ENCODE measurements at regions not wholly inside any gene's neighbourhood (a gene's known extent, or its start where the extent isn't known, plus 50 kb on each side); places are given as distances from the start of the nearest gene placed in this dataset.
"Not testable (repeated sequence)": the region's sequence is repeated elsewhere in the genome, so short reads cannot be mapped to it uniquely, and the experiment has no call there.

DNA sequence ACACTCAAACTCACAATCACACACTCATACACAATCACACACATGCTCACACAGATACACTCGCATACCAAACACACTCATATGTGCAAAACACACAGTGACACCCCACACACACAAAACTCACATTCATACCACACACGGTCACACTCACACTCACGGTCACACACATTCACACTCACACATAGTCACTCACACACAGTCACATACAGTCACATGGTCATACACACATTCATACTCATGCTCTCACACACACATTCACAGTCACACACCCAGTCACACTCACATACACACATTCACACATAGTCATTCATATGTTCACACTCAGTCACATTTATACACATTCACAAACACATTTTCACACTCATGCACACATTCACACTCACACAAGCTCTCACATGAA lies 296.0 kb upstream of the RNF32 start:
- TF ChIP-seq, protein P1, sequence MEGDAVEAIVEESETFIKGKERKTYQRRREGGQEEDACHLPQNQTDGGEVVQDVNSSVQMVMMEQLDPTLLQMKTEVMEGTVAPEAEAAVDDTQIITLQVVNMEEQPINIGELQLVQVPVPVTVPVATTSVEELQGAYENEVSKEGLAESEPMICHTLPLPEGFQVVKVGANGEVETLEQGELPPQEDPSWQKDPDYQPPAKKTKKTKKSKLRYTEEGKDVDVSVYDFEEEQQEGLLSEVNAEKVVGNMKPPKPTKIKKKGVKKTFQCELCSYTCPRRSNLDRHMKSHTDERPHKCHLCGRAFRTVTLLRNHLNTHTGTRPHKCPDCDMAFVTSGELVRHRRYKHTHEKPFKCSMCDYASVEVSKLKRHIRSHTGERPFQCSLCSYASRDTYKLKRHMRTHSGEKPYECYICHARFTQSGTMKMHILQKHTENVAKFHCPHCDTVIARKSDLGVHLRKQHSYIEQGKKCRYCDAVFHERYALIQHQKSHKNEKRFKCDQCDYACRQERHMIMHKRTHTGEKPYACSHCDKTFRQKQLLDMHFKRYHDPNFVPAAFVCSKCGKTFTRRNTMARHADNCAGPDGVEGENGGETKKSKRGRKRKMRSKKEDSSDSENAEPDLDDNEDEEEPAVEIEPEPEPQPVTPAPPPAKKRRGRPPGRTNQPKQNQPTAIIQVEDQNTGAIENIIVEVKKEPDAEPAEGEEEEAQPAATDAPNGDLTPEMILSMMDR (IDR thresholded peaks at IDR 0.05; ENCODE audit: control insufficient read depth, extremely low read depth, insufficient read depth), result no peak
- no peak for DNase-seq (ENCODE audit: low read depth)

DNA sequence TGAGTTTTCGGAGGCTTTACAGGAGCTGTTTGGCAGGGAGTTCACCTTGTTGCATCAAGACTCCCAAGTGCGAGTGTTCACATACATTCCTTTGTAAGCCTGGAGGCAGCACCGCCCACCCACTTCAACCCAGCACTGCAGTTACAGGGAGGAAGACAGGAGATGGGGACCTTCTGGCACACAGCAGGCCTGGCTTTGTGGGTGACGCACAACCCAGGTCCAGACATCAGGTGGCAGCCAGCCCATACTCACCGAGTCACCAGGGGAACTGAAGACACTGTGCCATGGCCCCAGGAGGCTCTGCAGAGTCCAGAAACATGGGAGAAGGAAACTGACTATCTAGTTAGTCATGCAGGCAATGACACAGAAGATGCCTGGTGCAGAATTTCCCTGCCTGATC lies 305.9 kb upstream of the RNF32 start:
- TF ChIP-seq, protein P1 (IDR thresholded peaks at IDR 0.05; ENCODE audit: control insufficient read depth, extremely low read depth, insufficient read depth), result no peak
- H3K4me3 ChIP-seq (ENCODE audit: low read depth, low read length), result no peak overlapping the region
- DNase-seq (ENCODE audit: low read depth), result no peak

More for the DNA sequence above, 296.0 kb upstream of the RNF32 start:
- no peak overlapping the region for H3K4me3 ChIP-seq (ENCODE audit: low read depth, low read length)

GRCh38 chr7:156327916-156328315 lies 312.7 kb upstream of the RNF32 start:
- no peak overlapping the region for H3K4me3 ChIP-seq (ENCODE audit: low read depth, low read length)
- DNase-seq (ENCODE audit: low read depth), result no peak
- TF ChIP-seq, protein P1 (IDR thresholded peaks at IDR 0.05; ENCODE audit: control insufficient read depth, extremely low read depth, insufficient read depth), result no peak

- DNase-seq (ENCODE audit: low read depth), result no peak
- TF ChIP-seq, protein P1 (IDR thresholded peaks at IDR 0.05; ENCODE audit: control insufficient read depth, extremely low read depth, insufficient read depth), result no peak
Observed at GRCh38 chr7:156327474-156327873, 313.1 kb upstream of the RNF32 start.

GRCh38 chr7:156324201-156324600 lies 316.4 kb upstream of the RNF32 start:
- no peak for DNase-seq (ENCODE audit: low read depth)
- TF ChIP-seq, protein P1 (IDR thresholded peaks at IDR 0.05; ENCODE audit: control insufficient read depth, extremely low read depth, insufficient read depth), result no peak
- H3K4me3 ChIP-seq (ENCODE audit: low read depth, low read length), result no peak overlapping the region

More at GRCh38 chr7:156327474-156327873, 313.1 kb upstream of the RNF32 start:
- H3K4me3 ChIP-seq (ENCODE audit: low read depth, low read length), result no peak overlapping the region

DNA sequence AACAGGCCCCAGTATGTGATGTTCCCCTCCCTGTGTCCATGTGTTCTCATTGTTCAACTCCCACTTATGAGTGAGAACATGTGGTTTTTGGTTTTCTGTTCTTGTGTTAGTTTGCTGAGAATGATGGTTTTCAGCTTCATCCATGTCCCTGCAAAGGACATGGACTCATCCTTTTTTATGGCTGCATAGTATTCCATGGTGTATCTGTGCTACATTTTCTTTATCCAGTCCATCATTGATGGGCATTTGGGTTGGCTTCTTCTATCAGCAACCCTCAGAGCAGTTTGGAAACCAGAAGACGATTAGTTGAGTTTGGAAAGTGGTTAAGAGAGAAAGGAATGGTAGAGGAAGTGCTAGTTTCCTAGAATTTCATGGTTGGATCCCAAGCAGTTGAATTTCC lies 319.1 kb upstream of the RNF32 start:
- H3K4me3 ChIP-seq (ENCODE audit: low read depth, low read length); DNase-seq (ENCODE audit: low read depth): not testable (repeated sequence)

- TF ChIP-seq, protein P1 (IDR thresholded peaks at IDR 0.05; ENCODE audit: control insufficient read depth, extremely low read depth, insufficient read depth), result no peak
- H3K4me3 ChIP-seq (ENCODE audit: low read depth, low read length), result no peak overlapping the region
- no peak for DNase-seq (ENCODE audit: low read depth)
Observed at GRCh38 chr7:156318926-156319325, 321.6 kb upstream of the RNF32 start.

Data from LNCaP clone FGC (cell line).